A673 (cell line): ENCODE measurements at regions not wholly inside any gene's neighbourhood (a gene's known extent, or its start where the extent isn't known, plus 50 kb on each side); places are given as distances from the start of the nearest gene placed in this dataset.

Experiments used
- BruUV-seq: library from RNA; stranded (reverse); fragments of 400-500 nt; replicated peaks from 2 replicates; lab custom pipeline; 2021; lab: Mats Ljungman, UMichigan
- CTCF ChIA-PET: fragments of 300-600 bp; sonication (Branson Sonifier 250); formaldehyde crosslinking; loops from one replicate; lab custom pipeline; 2022; ENCODE audit warnings: antibody characterized with exemption; lab: Charles Lee
- POLR2A ChIA-PET: fragments of 300-600 bp; sonication (Branson Sonifier 250); formaldehyde crosslinking; loops from one replicate; lab custom pipeline; 2022; ENCODE audit warnings: antibody characterized with exemption; ENCODE audit not compliant: low non-redundant PET; lab: Charles Lee
- DNase-seq: peaks from one replicate; pipeline ENCODE4 v3.0.0-alpha.2; 2015; ENCODE audit warnings: low spot score
- H3K27ac ChIP-seq: fragments of 200-600 bp; sonication (generic); 2 replicates; pipeline ENCODE4 v1.5.1; 2016; ENCODE audit warnings: mixed run types, low read depth, mild to moderate bottlenecking, mixed read lengths, antibody characterized with exemption, low read length; ENCODE audit not compliant: poor library complexity, severe bottlenecking
- H3K27me3 ChIP-seq: fragments of 200-600 bp; sonication (generic); replicated peaks from 2 replicates; pipeline ENCODE4 v1.6.1; 2017; ENCODE audit warnings: mixed run types, low read depth, mild to moderate bottlenecking, mixed read lengths, antibody characterized with exemption, low read length; ENCODE audit not compliant: insufficient read depth, poor library complexity
- H3K36me3 ChIP-seq: fragments of 200-600 bp; sonication (generic); 2 replicates; pipeline ENCODE4 v1.6.1; 2016; ENCODE audit warnings: mixed run types, mild to moderate bottlenecking, mixed read lengths, antibody characterized with exemption, low read length; ENCODE audit not compliant: insufficient read depth, poor library complexity, severe bottlenecking
- H3K4me1 ChIP-seq: fragments of 200-600 bp; sonication (generic); 2 replicates; pipeline ENCODE4 v1.6.1; 2017; ENCODE audit warnings: mixed run types, mild to moderate bottlenecking, mixed read lengths, antibody characterized with exemption, low read length; ENCODE audit not compliant: insufficient read depth, poor library complexity, severe bottlenecking
- H3K4me3 ChIP-seq: fragments of 200-600 bp; sonication (generic); 2 replicates; pipeline ENCODE4 v1.5.1; 2016; ENCODE audit warnings: low read depth, mixed run types, mild to moderate bottlenecking, mixed read lengths, low read length; ENCODE audit not compliant: poor library complexity, severe bottlenecking
- H3K9me3 ChIP-seq: fragments of 200-600 bp; sonication (generic); 2 replicates; pipeline ENCODE4 v1.6.1; 2016; ENCODE audit warnings: mixed run types, low read depth, mild to moderate bottlenecking, mixed read lengths, antibody characterized with exemption, low read length; ENCODE audit not compliant: poor library complexity, severe bottlenecking
- CTCF ChIP-seq: fragments of 300-800, 200-600 bp; sonication (generic); conservative IDR thresholded peaks from 2 replicates; pipeline ENCODE4 v1.5.1; 2017; ENCODE audit warnings: low read depth, mild to moderate bottlenecking, antibody characterized with exemption, low read length, moderate library complexity, mixed read lengths
- EZH2 ChIP-seq: fragments of 200-600 bp; sonication (generic); IDR thresholded peaks from 2 replicates; pipeline ENCODE4 v1.6.1; 2017; ENCODE audit warnings: borderline replicate concordance, low read depth, mild to moderate bottlenecking, mixed read lengths, antibody characterized with exemption, low read length; ENCODE audit not compliant: poor library complexity, severe bottlenecking
- intact Hi-C: fragments of 100-400 bp; cut with micrococcal nuclease; formaldehyde crosslinking; loops from one replicate; pipeline ENCODE4 v1.10.0; 2022; ENCODE audit not compliant: unreplicated experiment

- Histone ChIP-seq H3K4me1 (no peaks in the 10 kb centered on the region), H3K9me3 (no peaks in the 10 kb centered on the region), H3K4me3 (no peak overlapping the region), H3K27ac (no peak overlapping the region), H3K27me3 (no peaks in the 10 kb centered on the region), H3K36me3 (no peaks in the 10 kb centered on the region)
- POLR2A ChIA-PET, result no interaction called here
- CTCF ChIA-PET, result no interaction called here
- BruUV-seq, result no TSS peak
- TF ChIP-seq CTCF (no peak), EZH2 (no peak)
- DNase-seq, result no peak
- intact Hi-C loops, result no loop called here
These were observed 216.0 kb downstream of the GABRG2 start for GRCh38 chr5:162283609-162284008.

- TF ChIP-seq EZH2, result no peak
- no peak for TF ChIP-seq CTCF
- Histone ChIP-seq H3K27me3 (no peaks in the 10 kb centered on the region), H3K27ac (no peak overlapping the region), H3K9me3 (no peaks in the 10 kb centered on the region), H3K36me3 (no peaks in the 10 kb centered on the region), H3K4me3 (no peak overlapping the region), H3K4me1 (no peaks in the 10 kb centered on the region)
- intact Hi-C loops, result no loop called here
- DNase-seq, result no peak
- no TSS peak for BruUV-seq
- CTCF ChIA-PET, result no interaction called here
- POLR2A ChIA-PET, result no interaction called here
These were observed 221.2 kb downstream of the GABRG2 start for GRCh38 chr5:162288647-162289296.

- H3K9me3 ChIP-seq, result no peaks in the 10 kb centered on the region
- TF ChIP-seq CTCF (no peak), EZH2 (no peak)
- H3K4me1 ChIP-seq, result no peaks in the 10 kb centered on the region
- no peak for DNase-seq
- ChIA-PET POLR2A (no interaction called here), CTCF (no interaction called here)
- no peak overlapping the region for H3K27ac ChIP-seq
- no peaks in the 10 kb centered on the region for H3K36me3 ChIP-seq
- no peaks in the 10 kb centered on the region for H3K27me3 ChIP-seq
- no peak overlapping the region for H3K4me3 ChIP-seq
- intact Hi-C loops, result no loop called here
- no TSS peak for BruUV-seq
These were observed 221.9 kb downstream of the GABRG2 start for GRCh38 chr5:162289489-162289888.
